Ascending aorta (tissue), 2 donors: ENCODE measurements at regions not wholly inside any gene's neighbourhood (a gene's known extent, or its start where the extent isn't known, plus 50 kb on each side); places are given as distances from the start of the nearest gene placed in this dataset.
"Not testable (repeated sequence)": the region's sequence is repeated elsewhere in the genome, so short reads cannot be mapped to it uniquely, and the experiment has no call there.

Experiments used
- DNase-seq, 2 donors: peaks; one replicate each; pipeline ENCODE4 v3.0.0-alpha.2; 2019; ENCODE audit warnings: low spot score in 2 of 2
- H3K27ac ChIP-seq, 2 donors: fragments of 200-600 bp; sonication (generic); one replicate each; pipeline ENCODE4 v1.5.1; 2016 to 2017; ENCODE audit warnings: mild to moderate bottlenecking in 1 of 2
- H3K27me3 ChIP-seq: fragments of 200-600 bp; sonication (generic); one replicate; pipeline ENCODE4 v1.5.1; 2017
- H3K36me3 ChIP-seq, 2 donors: fragments of 200-600 bp; sonication (generic); one replicate each; pipeline ENCODE4 v1.5.1; 2016
- H3K4me1 ChIP-seq, 2 donors: fragments of 200-600 bp; sonication (generic); one replicate each; pipeline ENCODE4 v1.5.1; 2016 to 2017; ENCODE audit warnings: mild to moderate bottlenecking in 1 of 2
- H3K4me3 ChIP-seq, 2 donors: fragments of 200-600 bp; sonication (generic); one replicate each; pipeline ENCODE4 v1.5.1; 2016 to 2017; ENCODE audit warnings: mild to moderate bottlenecking in 1 of 2
- H3K9me3 ChIP-seq, 2 donors: fragments of 200-600 bp; sonication (generic); one replicate each; pipeline ENCODE4 v1.5.1; 2016
- CTCF ChIP-seq, 3 experiments: fragments of 200-600 bp in 2 of 3; fragments of 450-650 bp in 1 of 3; sonication (generic) in 2 of 3; IDR thresholded peaks; one replicate each; pipeline ENCODE4 v1.5.1; 2016 to 2019; ENCODE audit warnings: antibody characterized with exemption in 3 of 3, mild to moderate bottlenecking in 1 of 3, moderate library complexity in 1 of 3
- intact Hi-C: fragments of 100-400 bp; cut with DNase I; formaldehyde crosslinking; loops from one replicate; pipeline ENCODE4 v1.15.1; 2023

DNA sequence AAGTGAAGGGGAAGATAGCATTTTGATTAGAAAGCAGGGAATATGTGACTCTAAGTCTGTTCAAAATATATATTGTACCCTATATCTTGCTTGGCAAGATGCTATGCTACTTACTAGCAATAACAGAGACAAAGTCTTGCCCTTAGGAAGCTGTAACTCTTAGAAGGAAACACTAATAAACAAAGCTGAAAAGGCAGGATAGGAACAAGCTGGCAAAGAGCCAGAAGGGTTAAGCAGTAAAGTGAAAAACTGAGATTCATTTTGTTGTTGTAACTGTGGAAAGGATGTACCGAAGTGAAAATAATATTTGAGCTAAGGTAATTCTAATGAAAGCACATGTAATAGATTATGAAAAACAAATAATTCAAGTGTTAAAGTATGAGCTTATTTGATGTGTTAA is 527.1 kb upstream of the FLRT2 start:
- no peak for TF ChIP-seq CTCF (IDR thresholded peaks at IDR 0.05)
- no peak overlapping the region for H3K4me3 ChIP-seq
- no peak for DNase-seq
- H3K27me3 ChIP-seq, result no peaks in the 10 kb centered on the region
- H3K4me1 ChIP-seq, result no peaks in the 10 kb centered on the region
- no peaks in the 10 kb centered on the region for H3K9me3 ChIP-seq
- H3K36me3 ChIP-seq, result no peaks in the 10 kb centered on the region
- intact Hi-C loops, result no loop called here
- H3K27ac ChIP-seq, result no peak overlapping the region

DNA sequence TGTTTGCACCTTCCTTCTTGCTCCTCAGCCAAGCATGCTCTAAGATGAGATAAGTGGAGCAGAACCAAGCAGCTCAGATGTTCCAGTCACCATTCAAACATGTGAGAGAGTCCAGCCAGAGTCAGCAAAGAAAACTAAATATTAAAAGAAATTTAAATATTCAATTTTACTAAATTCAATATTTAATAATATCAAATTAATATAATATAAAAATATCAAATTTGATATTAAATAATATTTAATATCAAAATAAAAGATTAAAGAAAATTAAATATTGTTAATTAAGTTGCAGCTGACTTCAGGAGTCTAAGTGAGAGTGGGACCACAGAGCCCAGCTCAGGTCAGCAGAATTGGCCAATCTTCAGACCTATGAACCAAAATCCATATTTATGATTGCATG is 526.1 kb upstream of the FLRT2 start:
- no peak overlapping the region for H3K27ac ChIP-seq
- no peak for DNase-seq
- intact Hi-C loops, result no loop called here
- H3K4me3 ChIP-seq, result no peak overlapping the region
- H3K9me3 ChIP-seq, result no peaks in the 10 kb centered on the region
- H3K4me1 ChIP-seq, result no peaks in the 10 kb centered on the region
- H3K27me3 ChIP-seq, result no peaks in the 10 kb centered on the region
- TF ChIP-seq CTCF (IDR thresholded peaks at IDR 0.05), result no peak
- H3K36me3 ChIP-seq, result no peaks in the 10 kb centered on the region

DNA sequence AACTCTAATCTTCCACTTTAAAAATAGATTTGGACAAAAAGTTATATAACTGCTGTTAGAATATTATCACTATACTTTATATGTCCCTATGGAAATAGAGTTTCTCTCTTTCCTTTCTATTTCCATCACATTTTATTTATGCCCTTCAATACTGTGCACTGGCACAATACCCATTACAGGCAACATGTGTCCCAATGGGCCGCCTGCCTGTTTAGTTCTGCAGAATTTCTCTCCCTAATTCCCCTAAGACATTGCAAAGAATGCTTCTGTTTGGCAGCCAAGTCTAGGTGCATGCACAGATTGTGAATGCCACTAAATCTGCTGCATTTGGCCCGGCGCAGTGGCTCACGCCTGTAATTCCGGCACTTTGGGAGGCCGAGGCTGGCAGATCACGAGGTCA is 520.4 kb upstream of the FLRT2 start:
- DNase-seq, result no peak
- intact Hi-C loops, result no loop called here
- H3K36me3 ChIP-seq, result no peaks in the 10 kb centered on the region
- H3K4me1 ChIP-seq, result no peaks in the 10 kb centered on the region
- H3K9me3 ChIP-seq, result no peaks in the 10 kb centered on the region
- no peak overlapping the region for H3K27ac ChIP-seq
- no peaks in the 10 kb centered on the region for H3K27me3 ChIP-seq
- no peak for TF ChIP-seq CTCF (IDR thresholded peaks at IDR 0.05)
- H3K4me3 ChIP-seq, result no peak overlapping the region

GRCh38 chr14:85010186-85010585 is 519.8 kb upstream of the FLRT2 start:
- Histone ChIP-seq H3K4me3 (no peak overlapping the region), H3K27ac (no peak overlapping the region), H3K36me3 (no peaks in the 10 kb centered on the region), H3K27me3 (no peaks in the 10 kb centered on the region), H3K9me3 (no peaks in the 10 kb centered on the region), H3K4me1 (no peaks in the 10 kb centered on the region)
- intact Hi-C loops, result no loop called here
- no peak for TF ChIP-seq CTCF (IDR thresholded peaks at IDR 0.05)
- no peak for DNase-seq

- H3K36me3 ChIP-seq, result no peaks in the 10 kb centered on the region
- H3K27me3 ChIP-seq, result no peaks in the 10 kb centered on the region
- TF ChIP-seq CTCF (IDR thresholded peaks at IDR 0.05), result no peak
- H3K9me3 ChIP-seq, result no peaks in the 10 kb centered on the region
- no peaks in the 10 kb centered on the region for H3K4me1 ChIP-seq
- H3K4me3 ChIP-seq, result no peak overlapping the region
- no peak overlapping the region for H3K27ac ChIP-seq
- no peak for DNase-seq
- intact Hi-C loops, result no loop called here
Observed at GRCh38 chr14:85016496-85016895, 513.4 kb upstream of the FLRT2 start.

DNA sequence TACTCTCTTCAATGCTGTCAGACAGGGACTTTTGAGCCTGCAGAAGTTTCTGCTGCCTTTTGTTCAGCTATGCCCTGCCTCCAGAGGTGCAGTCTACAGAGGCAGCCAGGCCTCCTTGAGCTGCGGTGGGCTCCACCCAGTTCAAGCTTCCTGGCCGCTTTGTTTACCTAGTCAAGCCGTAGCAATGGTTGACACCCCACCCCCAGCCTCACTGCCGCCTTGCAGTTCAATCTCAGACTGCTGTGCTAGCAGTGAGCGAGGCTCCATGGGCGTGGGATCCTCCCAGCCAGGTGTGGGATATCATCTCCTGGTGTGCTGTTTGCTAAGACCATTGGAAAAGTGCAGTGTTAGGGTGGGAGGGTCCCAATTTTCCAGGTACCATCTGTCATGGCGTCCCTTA is 506.1 kb upstream of the FLRT2 start:
- DNase-seq, H3K9me3 ChIP-seq, H3K27me3 ChIP-seq, H3K27ac ChIP-seq, H3K4me3 ChIP-seq, intact Hi-C loops, H3K4me1 ChIP-seq, H3K36me3 ChIP-seq: not testable (repeated sequence)
